HG02852 (cell line): ENCODE measurements at regions not wholly inside any gene's neighbourhood (a gene's known extent, or its start where the extent isn't known, plus 50 kb on each side); places are given as distances from the start of the nearest gene placed in this dataset.
"Not testable (repeated sequence)": the region's sequence is repeated elsewhere in the genome, so short reads cannot be mapped to it uniquely, and the experiment has no call there.

Experiments used
- ATAC-seq: cut with Tn5 transposase; IDR thresholded peaks from one replicate; pipeline ENCODE4 v1.9.1; 2021; ENCODE audit warnings: mild to moderate bottlenecking, moderate library complexity; ENCODE audit not compliant: unreplicated experiment

DNA sequence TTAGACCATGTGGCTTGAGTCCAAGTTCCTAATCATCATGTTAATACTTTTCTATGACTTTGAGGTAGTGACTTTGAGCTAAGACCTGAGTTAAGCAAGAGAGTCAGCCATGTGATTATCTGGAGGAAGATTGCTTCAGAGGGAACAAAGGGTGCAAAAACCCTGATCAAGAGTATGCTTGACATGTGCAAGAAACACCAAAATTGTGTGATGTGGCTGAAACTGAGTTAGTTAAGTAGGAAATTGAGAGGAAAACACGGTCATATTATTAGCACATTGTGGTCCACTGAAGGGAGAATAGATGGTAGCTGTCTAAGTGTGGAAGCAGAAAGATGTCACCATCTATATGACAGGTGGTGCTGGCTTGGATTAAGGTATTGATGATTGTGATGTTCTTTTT is 130.4 kb upstream of the MON1B start:
- no peak for ATAC-seq

DNA sequence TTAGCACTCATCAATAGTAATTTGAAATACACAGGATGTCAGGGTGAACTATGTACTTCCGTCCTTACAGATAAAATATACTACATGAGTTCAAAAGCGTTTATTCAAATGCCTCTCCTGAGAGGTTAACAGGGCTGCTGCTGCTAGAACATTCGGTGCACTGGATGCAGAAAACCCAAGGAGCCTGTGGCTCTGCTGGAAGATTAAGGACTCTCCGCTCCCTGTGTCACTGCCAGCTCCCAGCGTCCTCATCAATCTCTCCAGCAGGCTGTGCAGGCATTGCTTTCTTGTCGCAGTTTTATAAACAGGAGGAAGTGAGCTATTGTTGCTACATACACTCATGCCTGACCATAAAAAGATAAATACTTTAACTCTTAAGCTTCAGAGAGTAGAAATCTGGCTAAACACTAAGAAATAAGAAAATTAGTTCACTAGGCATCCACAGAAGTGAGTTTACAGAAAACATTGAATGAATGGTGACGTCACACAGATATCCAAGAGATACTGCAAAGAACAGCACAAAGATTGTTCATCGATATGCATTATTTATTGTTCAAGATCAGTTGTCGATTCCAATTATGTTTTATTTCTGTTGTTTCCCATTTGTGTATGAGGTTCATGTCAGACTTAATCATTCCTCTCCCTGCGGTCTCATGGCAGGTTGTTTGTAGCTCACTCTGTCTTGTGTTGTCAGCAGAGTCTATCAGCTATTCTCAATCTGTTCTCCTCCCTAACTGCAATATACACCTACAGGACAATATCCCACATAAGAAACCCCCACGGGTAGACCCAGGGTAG is 127.9 kb upstream of the MON1B start:
- ATAC-seq = no peak

DNA sequence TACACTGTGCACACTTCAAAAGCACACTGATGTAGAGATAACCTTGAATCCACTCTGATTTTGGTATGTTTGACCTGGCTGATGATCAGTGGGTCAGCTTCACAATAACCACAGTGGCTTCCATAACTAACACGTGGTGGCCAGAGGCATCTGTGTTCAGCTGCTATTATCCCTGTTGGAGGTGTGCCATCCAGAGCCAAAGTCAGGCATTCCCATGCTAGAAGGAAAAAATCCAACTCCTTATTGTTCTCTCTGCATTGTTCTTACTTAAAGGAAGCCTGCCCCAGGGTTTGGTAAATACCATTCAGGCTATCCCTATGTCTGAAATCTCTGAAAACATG is 127.3 kb upstream of the MON1B start:
- no peak for ATAC-seq

DNA sequence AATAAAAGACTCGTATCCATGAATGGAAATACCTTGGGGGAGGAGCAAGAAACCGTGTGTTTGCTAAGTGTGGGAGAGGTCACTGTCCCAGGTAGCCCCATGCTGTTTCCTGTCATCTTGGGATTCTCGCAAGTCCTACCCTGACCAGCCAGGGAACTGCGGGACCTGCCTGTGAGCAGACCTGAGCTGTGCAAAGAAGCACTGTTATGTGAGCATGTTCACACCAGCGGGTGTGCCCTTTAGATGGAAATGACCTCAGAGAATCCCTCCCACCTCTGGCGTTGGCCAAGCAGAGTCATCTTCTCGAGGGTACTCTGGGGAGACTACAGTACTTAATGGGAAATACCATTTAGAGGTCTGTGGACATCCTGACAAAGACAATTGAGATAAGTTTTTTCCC is 127.0 kb upstream of the MON1B start:
- ATAC-seq = no peak

DNA sequence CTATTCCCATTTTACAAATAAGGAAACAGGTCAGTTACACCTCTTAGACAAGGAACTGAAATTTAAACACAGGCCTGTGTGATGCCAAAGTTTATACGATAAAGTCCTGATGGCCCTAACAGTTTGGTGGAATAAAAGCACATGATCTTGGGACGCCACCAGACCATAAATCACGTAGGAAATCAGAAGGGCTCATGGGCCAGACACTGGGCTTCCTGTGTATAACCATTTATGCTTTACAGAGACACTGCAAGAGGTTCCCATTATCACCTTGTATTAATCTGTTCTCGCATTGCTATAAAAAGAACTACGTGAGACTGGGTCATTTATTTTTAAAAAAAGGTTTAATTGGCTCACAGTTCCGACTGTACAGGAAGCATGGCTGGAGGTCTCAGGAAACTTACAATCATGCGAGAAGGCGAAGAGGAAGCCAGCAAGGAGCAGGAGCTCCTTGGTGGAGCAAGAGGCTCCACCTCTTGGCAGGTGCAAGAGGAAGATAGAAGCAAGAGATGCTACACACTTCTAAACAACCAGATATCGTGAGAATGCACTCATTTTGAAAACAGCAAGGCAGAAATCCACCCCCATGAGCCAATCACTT is 124.0 kb upstream of the MON1B start:
- no peak for ATAC-seq

DNA sequence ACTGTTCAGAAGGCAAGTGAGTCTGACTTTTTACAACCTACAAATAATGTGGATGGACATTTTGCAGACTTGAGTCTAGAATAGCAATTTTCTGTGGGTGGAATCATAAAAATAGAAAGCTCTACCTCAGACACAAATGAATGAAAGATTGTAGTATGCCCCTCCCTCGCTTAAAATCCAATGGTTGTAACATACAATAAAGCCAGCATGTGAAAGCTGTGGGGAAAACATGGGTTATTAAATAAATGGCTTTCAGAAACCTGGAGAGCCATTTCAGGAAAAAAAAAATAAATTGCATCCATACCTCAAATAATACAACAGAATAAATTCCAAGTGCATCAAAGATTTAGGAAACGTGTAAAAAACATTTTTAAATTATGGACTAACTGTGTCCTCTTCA is 123.1 kb upstream of the MON1B start:
- ATAC-seq = no peak

DNA sequence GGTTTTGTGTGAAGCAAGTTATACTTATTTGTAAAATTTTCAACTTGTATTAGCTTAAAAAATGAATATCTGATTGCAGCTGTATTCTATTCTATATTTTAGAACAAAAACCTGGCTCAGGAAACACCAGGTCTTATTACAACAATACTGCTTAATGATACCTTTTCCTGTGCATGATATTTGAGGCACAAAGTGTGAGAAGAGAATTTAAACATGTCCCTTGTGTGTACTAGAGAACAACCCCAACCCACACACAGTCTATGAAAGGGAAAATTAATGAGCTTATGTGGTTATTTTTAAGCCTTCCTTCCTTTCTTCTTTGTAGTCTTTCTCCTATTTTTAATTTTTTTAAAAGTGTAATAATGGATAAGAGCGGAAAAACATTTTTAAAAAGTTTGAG is 122.6 kb upstream of the MON1B start:
- no peak for ATAC-seq

DNA sequence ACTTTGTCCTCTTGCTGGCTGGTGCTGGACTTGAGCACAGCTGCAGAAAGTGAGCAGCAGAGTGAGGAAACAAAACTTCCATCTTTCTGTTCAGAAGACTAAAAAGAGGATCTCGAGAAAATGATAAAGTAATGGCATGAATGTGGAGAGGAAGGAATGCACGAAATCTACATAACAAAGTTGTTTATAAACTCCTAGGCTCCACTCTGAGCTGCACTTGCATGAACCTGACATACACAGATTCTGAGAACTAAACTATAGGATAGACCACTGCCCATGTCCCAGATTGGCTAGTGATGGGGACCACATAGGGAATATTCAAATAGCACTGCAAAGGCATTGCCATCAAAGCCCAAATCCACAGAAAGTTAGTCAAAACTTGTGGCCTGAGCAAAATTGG is 121.1 kb upstream of the MON1B start:
- ATAC-seq = no peak

DNA sequence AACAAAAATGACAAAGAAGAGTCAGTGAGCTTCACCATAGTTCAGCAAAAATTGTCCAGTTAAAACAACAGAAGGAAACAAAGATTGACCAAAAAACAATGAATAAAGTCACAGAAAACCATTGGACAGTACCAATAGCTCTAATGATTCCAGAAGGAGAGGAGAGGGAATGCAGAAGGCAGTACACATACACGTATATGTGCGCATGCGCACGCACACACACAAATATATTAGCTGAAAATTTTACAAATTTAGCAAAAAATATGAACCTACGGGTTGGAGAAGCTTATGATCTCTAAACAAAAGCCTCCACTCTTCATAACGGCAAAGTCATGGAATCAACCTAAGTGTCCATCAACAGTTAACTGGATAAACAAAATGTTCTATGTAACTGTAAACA is 120.3 kb upstream of the MON1B start:
- ATAC-seq = no peak

DNA sequence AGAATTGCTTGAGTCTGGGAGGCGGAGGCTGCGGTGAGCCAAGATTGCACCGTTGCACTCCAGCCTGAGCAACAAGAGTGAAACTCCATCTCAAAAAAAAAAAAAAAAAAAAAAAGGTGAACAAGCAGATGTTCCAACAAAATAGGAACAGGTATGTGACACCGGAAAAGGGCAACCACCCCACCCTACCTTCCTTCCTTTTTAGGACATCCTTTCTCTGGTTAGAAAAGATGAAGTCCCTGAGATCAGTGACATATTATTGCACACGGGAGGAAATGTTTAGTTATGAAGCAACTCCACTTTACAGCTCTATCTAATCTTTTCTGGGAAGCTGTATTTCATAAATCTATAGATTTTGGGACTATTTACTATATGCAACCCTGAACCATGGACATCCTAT is 114.2 kb upstream of the MON1B start:
- ATAC-seq = no peak

DNA sequence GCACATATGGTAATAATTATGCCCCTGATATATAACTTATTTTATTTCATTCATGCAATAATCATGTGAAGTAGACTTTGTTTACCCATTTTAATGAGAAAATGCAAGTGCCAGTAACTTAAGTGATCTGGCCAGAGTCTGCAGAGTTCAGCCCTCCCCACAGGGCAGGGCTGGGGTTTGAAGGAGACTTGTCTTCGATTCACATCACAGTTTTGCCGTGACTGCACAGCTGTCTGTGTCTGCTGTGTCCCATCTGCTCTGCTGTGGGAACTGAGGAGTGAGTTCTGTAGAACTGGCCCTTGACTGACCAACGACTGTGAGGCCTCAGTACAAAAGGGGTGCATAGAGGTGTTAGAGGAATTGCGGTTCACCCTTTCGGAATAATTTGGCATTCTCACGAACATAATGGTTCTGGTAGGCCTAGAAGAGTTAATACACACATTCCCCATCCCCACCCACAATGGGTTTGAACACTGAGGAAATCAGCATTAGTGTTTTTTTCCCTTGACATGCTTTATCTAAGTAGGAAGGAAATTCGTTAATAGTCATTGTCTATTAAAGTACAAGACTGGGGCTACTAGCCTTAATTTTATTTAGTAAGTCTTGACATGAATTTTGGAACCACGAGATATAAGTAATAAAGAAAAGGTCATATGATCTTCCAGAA is 113.6 kb upstream of the MON1B start:
- no peak for ATAC-seq

DNA sequence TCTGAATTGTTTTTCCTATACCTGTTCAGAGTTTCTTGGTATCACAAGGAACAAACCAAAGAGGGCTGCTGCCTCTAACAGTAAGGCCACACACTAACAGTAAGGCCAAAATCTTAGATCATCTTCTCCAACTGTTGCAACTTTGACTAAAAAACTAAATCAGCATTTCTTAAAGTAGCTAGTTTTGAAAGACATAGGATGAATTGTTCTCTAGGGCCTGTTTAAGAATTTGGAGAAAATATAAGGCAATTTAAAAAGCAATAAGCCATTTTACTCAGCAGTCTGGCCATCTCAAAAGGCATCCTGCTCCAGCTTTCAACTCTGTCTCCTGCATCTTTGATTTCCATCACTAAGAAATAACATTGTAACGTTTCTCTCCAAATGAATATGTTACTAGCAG is 105.0 kb upstream of the MON1B start:
- ATAC-seq = no peak

DNA sequence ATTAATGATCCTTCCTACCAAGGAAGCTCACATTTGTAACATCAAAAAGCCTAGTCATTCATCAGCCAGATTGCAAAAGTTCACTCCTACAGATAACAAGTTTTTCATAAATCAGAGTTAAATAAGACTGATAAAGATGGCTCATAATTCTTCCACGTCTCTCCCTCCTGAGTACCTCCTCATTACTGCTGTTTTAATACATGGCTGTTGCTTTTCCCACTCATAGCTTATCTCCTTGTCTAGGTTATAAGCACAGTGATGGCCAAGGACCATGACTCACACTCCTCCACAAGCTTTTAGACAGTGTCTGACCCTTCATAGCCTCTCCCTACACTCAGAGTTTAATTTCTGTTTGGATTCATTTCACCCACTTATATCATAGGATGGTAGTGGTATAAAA is 100.9 kb upstream of the MON1B start:
- ATAC-seq = no peak

DNA sequence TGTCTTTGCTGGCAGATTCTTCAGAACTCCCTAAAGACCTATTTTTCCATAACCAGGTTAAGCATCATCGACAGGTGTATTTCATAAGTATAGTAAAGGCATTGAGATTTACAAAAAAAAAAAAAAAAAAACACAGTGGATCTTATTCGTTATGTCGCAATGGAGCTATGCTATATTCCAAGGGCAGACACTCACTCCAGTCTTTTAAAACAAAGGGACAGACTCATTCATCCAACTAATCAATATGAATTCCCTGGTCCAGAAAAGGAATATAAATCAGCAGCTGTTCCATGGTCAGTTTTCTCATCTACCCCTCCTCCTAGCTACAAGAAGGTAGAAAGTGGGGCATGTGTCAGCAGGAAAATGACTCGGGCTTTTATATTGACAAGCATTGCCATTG is 97.7 kb upstream of the MON1B start:
- no peak for ATAC-seq

DNA sequence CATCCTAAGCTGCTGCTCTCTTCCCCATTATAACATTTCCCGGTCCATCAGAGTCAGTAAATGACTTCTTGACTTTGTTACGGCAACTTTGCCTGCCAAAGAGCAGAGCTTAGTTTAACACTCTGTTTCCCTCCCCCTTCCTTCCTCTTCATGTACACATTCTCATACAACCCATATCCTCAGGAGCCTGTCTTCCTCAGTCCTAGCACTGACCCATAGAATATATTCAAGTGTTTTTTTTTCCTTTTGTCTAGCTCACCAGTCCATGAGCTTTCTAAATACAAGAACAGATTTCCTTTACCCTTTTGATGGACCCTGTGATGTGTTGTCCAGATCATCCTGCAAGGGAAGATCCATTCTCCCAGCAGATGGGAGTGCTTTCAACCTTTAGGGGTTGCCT is 97.0 kb upstream of the MON1B start:
- no peak for ATAC-seq

DNA sequence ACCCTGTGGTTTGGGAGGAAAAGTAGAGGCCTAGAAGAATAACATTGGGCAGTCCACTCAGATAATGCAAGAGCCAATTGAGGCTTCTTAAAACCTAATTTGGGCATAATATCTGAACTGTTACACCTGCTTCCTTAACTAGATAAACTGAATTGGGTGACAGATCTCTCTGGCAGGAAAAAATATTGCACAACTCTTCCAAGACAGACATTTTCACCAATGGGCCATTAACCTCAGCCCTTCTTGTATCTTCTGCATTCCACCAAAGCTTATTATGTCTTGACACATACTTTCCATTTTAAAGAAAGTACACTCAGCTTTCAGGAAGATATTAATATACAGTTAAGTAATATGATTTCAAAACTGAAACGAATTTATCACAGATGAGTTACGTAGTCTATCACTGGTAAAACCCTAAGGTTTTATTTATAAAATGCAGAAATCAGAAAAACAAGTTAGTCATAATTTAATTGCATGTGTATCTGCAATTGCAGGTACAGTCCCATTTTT is 79.9 kb upstream of the MON1B start:
- ATAC-seq = no peak

DNA sequence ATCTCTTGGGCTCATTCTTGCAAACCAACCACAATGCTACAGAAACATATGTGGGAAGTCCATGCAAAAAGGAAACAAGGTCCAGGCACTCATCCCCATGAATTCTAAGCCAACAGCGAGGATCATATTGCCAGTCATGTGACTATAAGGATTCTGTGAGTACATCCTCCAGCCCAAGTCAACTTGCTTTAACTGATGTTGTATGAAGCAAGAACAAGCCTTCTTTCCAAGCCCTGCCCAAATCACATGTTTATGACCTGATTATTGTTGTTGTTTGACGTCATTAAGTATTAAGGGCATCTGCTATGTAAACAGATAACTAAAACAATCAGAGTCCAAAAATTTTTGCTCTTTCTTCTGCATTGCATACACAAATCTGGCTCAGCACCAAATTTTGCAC is 78.2 kb upstream of the MON1B start:
- ATAC-seq = no peak

DNA sequence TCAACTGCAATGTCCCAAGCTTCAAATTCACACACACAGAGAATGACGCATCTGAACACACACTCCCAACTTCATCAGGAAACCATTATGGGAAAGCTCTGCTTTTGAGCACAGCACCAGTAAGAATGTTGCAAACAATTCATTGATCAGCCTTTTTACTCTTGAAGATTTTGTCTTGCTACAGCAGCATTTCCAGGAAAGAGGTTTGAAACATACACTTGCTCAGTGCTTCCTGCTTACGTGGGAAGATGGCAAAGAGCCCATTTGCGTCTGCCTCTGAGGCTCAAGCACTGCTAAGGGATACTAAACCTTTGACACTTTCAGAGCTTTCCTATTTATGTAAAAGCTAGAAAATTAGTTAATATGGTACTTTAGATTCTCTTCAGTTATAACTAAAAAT is 77.2 kb upstream of the MON1B start:
- no peak for ATAC-seq

DNA sequence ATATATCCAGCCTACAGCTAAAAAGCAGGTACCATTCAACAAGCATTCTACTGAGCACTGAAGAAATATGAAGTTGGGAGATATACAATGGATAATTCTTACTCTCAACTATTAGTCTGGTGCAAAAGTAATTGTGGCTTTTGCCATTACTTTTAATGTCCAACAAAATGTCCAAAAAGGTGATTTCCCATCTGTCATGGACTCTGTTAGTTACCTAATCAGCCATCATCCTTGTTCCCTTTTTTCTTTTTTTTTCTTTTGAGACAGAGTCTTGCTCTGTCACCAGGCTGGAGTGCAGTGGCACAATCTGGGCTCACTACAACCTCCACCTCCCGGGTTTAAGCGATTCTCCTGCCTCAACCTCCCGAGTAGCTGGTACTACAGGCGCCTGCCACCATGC is 76.6 kb upstream of the MON1B start:
- ATAC-seq = not testable (repeated sequence)

DNA sequence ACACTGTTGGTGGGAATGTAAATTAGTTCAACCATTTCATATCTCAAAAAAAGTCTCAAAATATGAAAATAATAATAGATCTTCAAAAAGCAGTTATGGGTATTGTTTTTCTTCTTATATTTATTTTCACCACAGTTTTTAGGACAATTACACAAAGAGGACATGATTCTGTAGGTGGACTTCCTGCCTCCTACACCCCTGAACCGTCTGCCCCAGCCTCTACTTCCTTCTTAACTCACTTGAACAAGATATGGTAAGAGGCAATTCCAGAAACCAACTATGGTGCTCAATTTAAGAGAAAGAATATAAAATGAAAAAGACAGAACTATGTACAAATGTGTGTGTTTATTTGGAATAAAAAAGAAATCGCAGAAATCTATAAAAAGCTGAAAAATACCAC is 74.1 kb upstream of the MON1B start:
- ATAC-seq = no peak

DNA sequence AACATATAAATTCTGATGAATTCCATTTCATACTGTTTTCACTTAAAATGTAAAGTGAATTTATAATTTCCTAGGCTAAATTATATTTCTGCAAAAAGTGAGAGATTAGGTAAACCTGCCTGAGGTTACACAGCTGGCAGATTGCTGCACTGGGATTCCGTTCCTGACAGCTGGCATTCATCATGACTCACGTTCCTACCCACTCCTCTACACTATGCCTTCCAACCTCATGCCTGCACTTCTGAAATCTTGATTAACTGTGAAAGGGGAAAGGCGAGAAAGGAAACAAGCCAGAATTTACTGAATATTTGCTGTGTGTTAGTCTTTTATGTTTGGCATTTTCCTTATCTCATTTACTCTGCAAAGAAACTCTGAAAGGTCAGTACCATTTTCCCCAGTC is 73.3 kb upstream of the MON1B start:
- no peak for ATAC-seq

DNA sequence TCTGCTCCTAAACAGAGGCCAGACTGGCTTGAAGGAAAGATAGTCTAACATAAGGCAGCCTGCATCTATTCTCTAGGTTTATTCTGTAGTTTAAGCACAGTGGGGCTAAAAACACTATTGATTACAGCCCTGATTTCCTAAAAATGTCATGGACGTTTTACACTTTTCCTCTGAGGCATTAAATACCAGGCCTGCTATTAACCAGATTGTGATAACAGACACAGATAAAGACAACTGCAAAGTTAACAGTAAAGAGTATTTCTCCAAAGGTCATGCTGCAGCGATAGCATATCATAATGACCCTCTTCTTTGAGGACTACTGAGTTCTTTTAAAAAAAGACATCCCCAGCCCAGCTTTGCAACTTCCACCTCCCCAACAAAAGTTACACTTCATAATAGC is 59.6 kb upstream of the MON1B start:
- no peak for ATAC-seq
